Keratinocyte (primary cell): ENCODE measurements at regions not wholly inside any gene's neighbourhood (a gene's known extent, or its start where the extent isn't known, plus 50 kb on each side); places are given as distances from the start of the nearest gene placed in this dataset.

Source experiments
- DNase-seq: peaks from one replicate; pipeline ENCODE4 v3.0.0-alpha.2; 2011; ENCODE audit warnings: low read depth, missing footprints, low spot score
- FAIRE-seq: peaks from 2 replicates; lab custom pipeline; 2011; peaks lifted over from hg19 to GRCh38; lab: Jason Lieb, UNC
- H2AFZ ChIP-seq: 2 replicates; pipeline ENCODE4 v1.6.0; 2012; ENCODE audit warnings: low read length, control low read depth, inconsistent platforms; ENCODE audit not compliant: control insufficient read depth
- H3K27ac ChIP-seq: 2 replicates; pipeline ENCODE4 v1.5.1; 2011; ENCODE audit warnings: low read length; ENCODE audit not compliant: control insufficient read depth, insufficient read depth
- H3K27me3 ChIP-seq: 3 replicates; pipeline ENCODE4 v1.6.0; 2011; ENCODE audit warnings: low read length; ENCODE audit not compliant: control insufficient read depth, insufficient read depth; ENCODE audit errors: extremely low read depth
- H3K36me3 ChIP-seq, 2 experiments: 2 replicates in 1 of 2; 3 replicates in 1 of 2; pipeline ENCODE4 v1.5.1; 2011; ENCODE audit warnings: low read length in 2 of 2, mild to moderate bottlenecking in 1 of 2; ENCODE audit not compliant: control insufficient read depth in 2 of 2, insufficient read depth in 2 of 2; ENCODE audit errors: extremely low read depth in 1 of 2
- H3K4me1 ChIP-seq: 3 replicates; pipeline ENCODE4 v1.5.1; 2011; ENCODE audit warnings: low read length; ENCODE audit not compliant: control insufficient read depth, insufficient read depth; ENCODE audit errors: extremely low read depth
- H3K4me2 ChIP-seq: 3 replicates; pipeline ENCODE4 v1.6.0; 2011; ENCODE audit warnings: low read depth, low read length; ENCODE audit not compliant: control insufficient read depth, insufficient read depth; ENCODE audit errors: extremely low read depth
- H3K4me3 ChIP-seq, 3 experiments: fragments of 200-600 bp in 1 of 3; sonication (generic) in 1 of 3; 2 replicates in 2 of 3; 3 replicates in 1 of 3; pipeline ENCODE4 v1.5.1; 2011 to 2016; ENCODE audit warnings: low read length in 3 of 3, mild to moderate bottlenecking in 3 of 3, control low read depth in 2 of 3, inconsistent platforms in 1 of 3, low read depth in 1 of 3, mixed read lengths in 1 of 3, mixed run types in 1 of 3, moderate library complexity in 1 of 3; ENCODE audit not compliant: control insufficient read depth in 2 of 3, insufficient read depth in 2 of 3; ENCODE audit errors: extremely low read depth in 1 of 3
- H3K79me2 ChIP-seq: 2 replicates; pipeline ENCODE4 v1.6.0; 2012; ENCODE audit warnings: low read length; ENCODE audit not compliant: control insufficient read depth, insufficient read depth
- H3K9ac ChIP-seq: 3 replicates; pipeline ENCODE4 v1.6.0; 2011; ENCODE audit warnings: low read length; ENCODE audit not compliant: control insufficient read depth, insufficient read depth; ENCODE audit errors: extremely low read depth
- H3K9me1 ChIP-seq: 3 replicates; pipeline ENCODE4 v1.6.0; 2011; ENCODE audit warnings: low read length; ENCODE audit not compliant: control insufficient read depth, insufficient read depth; ENCODE audit errors: extremely low read depth
- H3K9me3 ChIP-seq: 2 replicates; pipeline ENCODE4 v1.5.1; 2012; ENCODE audit warnings: low read depth, low read length; ENCODE audit not compliant: control insufficient read depth
- H4K20me1 ChIP-seq: 3 replicates; pipeline ENCODE4 v1.6.0; 2011; ENCODE audit warnings: low read length; ENCODE audit not compliant: control insufficient read depth, insufficient read depth; ENCODE audit errors: extremely low read depth
- CTCF ChIP-seq, 3 experiments: IDR thresholded peaks in 1 of 3; conservative IDR thresholded peaks in 1 of 3; optimal IDR thresholded peaks in 1 of 3; 2 replicates in 2 of 3; 3 replicates in 1 of 3; pipeline versions ENCODE3 to v1.5.1; 2011; ENCODE audit warnings: low read length in 3 of 3, mild to moderate bottlenecking in 3 of 3, moderate library complexity in 2 of 3, control low read depth in 1 of 3, inconsistent platforms in 1 of 3; ENCODE audit not compliant: insufficient read depth in 2 of 3; ENCODE audit errors: extremely low read depth in 1 of 3
- EZH2 ChIP-seq: IDR thresholded peaks from one replicate; pipeline ENCODE4 v1.6.1; 2012; ENCODE audit warnings: inconsistent platforms, mild to moderate bottlenecking, low read length, moderate library complexity
- dilution Hi-C: fragments of 300-500 bp; cut with MboI; formaldehyde crosslinking; loops from one replicate; pipeline ENCODE4 v1.7.0; 2020; ENCODE audit warnings: low sequenced_read_pairs; ENCODE audit not compliant: extremely low pct_ligation_motif_present

GRCh38 chr14:106493962-106494823, 967.8 kb downstream of the TMEM121 start:
- Histone ChIP-seq H3K9ac (no peak overlapping the region), H3K4me1 (no peaks in the 10 kb centered on the region), H3K9me3 (peaks cover 8% of the 10 kb centered on the region), H3K79me2 (no peaks in the 10 kb centered on the region), H3K9me1 (no peaks in the 10 kb centered on the region), H3K36me3 (no peaks in the 10 kb centered on the region), H4K20me1 (no peaks in the 10 kb centered on the region), H3K27ac (no peak overlapping the region), H3K4me3 (no peak overlapping the region), H3K4me2 (no peak overlapping the region), H3K27me3 (no peaks in the 10 kb centered on the region), H2AFZ (no peak overlapping the region)
- dilution Hi-C loops: no loop called here
- DNase-seq (no peak), FAIRE-seq (no peak)
- no peak for TF ChIP-seq EZH2
- no peak for TF ChIP-seq CTCF (optimal IDR thresholded peaks at IDR 0.05 in 1 of 3, IDR thresholded peaks at IDR 0.05 in 1 of 3, conservative IDR thresholded peaks at IDR 0.05 in 1 of 3; ENCODE audit: extremely low read depth in 1 of 3, insufficient read depth in 2 of 3, low read length in 3 of 3)

GRCh38 chr14:106500571-106500970, 974.2 kb downstream of the TMEM121 start:
- no peaks in the 10 kb centered on the region for H3K4me1 ChIP-seq
- H3K4me2 ChIP-seq: no peak overlapping the region
- H3K27me3 ChIP-seq: no peaks in the 10 kb centered on the region
- no peaks in the 10 kb centered on the region for H3K9me1 ChIP-seq
- DNase-seq (no peak), FAIRE-seq (no peak)
- no peak overlapping the region for H2AFZ ChIP-seq
- no peak overlapping the region for H3K4me3 ChIP-seq
- no peak overlapping the region for H3K9ac ChIP-seq
- no peak overlapping the region for H3K27ac ChIP-seq
- TF ChIP-seq EZH2 (no peak), CTCF (optimal IDR thresholded peaks at IDR 0.05 in 1 of 3, IDR thresholded peaks at IDR 0.05 in 1 of 3, conservative IDR thresholded peaks at IDR 0.05 in 1 of 3; ENCODE audit: extremely low read depth in 1 of 3, insufficient read depth in 2 of 3, low read length in 3 of 3) (no peak)
- H4K20me1 ChIP-seq: no peaks in the 10 kb centered on the region
- peaks cover 3% of the 10 kb centered on the region for H3K9me3 ChIP-seq
- dilution Hi-C loops: no loop called here
- H3K79me2 ChIP-seq: no peaks in the 10 kb centered on the region
- no peaks in the 10 kb centered on the region for H3K36me3 ChIP-seq
